Esophagus muscularis mucosa (tissue), 4 donors: ENCODE measurements at regions not wholly inside any gene's neighbourhood (a gene's known extent, or its start where the extent isn't known, plus 50 kb on each side); places are given as distances from the start of the nearest gene placed in this dataset.

Experiments used
- CTCF ChIP-seq, 3 experiments: fragments of 200-600 bp in 2 of 3; fragments of 450-650 bp in 1 of 3; sonication (generic) in 2 of 3; IDR thresholded peaks; one replicate each; pipeline ENCODE4 v1.5.1; 2017 to 2019; ENCODE audit warnings: antibody characterized with exemption in 3 of 3, mild to moderate bottlenecking in 2 of 3, moderate library complexity in 1 of 3
- EP300 ChIP-seq: sonication (generic); formaldehyde crosslinking; IDR thresholded peaks from one replicate; pipeline ENCODE4 v1.6.1; 2017; ENCODE audit warnings: antibody characterized with exemption
- POLR2A ChIP-seq: fragments of 450-650 bp; IDR thresholded peaks from one replicate; pipeline ENCODE4 v1.6.1; 2017; ENCODE audit warnings: antibody characterized with exemption, moderate library complexity, mild to moderate bottlenecking, low read depth
- POLR2AphosphoS5 ChIP-seq, 2 donors: sonication (generic); formaldehyde crosslinking; IDR thresholded peaks; one replicate each; pipeline ENCODE4 v1.6.1; 2017; ENCODE audit warnings: antibody characterized with exemption in 2 of 2

DNA sequence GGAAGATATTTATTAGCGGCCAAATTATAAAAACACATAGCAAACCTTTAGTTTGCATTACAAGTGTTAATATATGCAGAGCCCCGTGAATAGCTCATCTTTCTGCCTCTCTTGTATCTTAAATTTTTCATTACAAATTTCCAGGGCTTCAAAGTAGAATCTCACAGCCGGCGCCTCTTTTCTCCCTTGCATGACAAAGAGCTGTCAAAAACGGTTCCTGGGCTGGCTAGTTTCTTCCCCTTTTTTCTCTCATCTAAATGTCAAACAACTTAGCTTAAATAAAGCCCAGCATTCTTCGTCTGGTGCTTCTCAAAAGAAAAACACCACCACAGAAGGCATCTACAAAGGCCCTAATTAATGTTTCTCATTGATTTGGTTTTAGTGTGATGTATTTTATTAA is 253.0 kb downstream of the INSC start:
- TF ChIP-seq CTCF (IDR thresholded peaks at IDR 0.05) (no peak), POLR2A (no peak), POLR2AphosphoS5 (IDR thresholded peaks at IDR 0.05) (no peak), EP300 (no peak)
